NCI-H1436 (cell line): ENCODE measurements at regions not wholly inside any gene's neighbourhood (a gene's known extent, or its start where the extent isn't known, plus 50 kb on each side); places are given as distances from the start of the nearest gene placed in this dataset.
"Not testable (repeated sequence)": the region's sequence is repeated elsewhere in the genome, so short reads cannot be mapped to it uniquely, and the experiment has no call there.

Experiments used
- DNase-seq: peaks from one replicate; lab custom pipeline; 2025; lab: John Stamatoyannopoulos, UW

- DNase-seq: no peak
Measured at GRCh38 chr2:64879745-64880144, 109.5 kb upstream of the SLC1A4 start.

GRCh38 chr2:64880193-64880951 lies 108.8 kb upstream of the SLC1A4 start:
- no peak for DNase-seq

GRCh38 chr2:64881037-64881492 lies 108.1 kb upstream of the SLC1A4 start:
- DNase-seq: no peak

- DNase-seq: no peak
Measured at GRCh38 chr2:64887565-64887964, 101.6 kb upstream of the SLC1A4 start.

GRCh38 chr2:64888591-64889309 lies 100.4 kb upstream of the SLC1A4 start:
- DNase-seq: no peak

GRCh38 chr2:64889803-64890202 lies 99.4 kb upstream of the SLC1A4 start:
- no peak for DNase-seq

GRCh38 chr2:64896572-64896971 lies 92.6 kb upstream of the SLC1A4 start:
- DNase-seq: not testable (repeated sequence)

GRCh38 chr2:64899081-64899865 lies 89.9 kb upstream of the SLC1A4 start:
- DNase-seq: no peak

- DNase-seq: not testable (repeated sequence)
Measured at GRCh38 chr2:64899876-64900275, 89.3 kb upstream of the SLC1A4 start.

- DNase-seq: no peak
Measured at GRCh38 chr2:64904413-64905329, 84.5 kb upstream of the SLC1A4 start.

- no peak for DNase-seq
Measured at GRCh38 chr2:64905338-64906024, 83.7 kb upstream of the SLC1A4 start.

- DNase-seq: no peak
Measured at GRCh38 chr2:64906853-64907536, 82.2 kb upstream of the SLC1A4 start.

GRCh38 chr2:64908406-64908805 lies 80.8 kb upstream of the SLC1A4 start:
- DNase-seq: no peak

GRCh38 chr2:64910523-64910922 lies 78.7 kb upstream of the SLC1A4 start:
- DNase-seq: no peak

- DNase-seq: no peak
Measured at GRCh38 chr2:64910972-64911433, 78.2 kb upstream of the SLC1A4 start.

GRCh38 chr2:64913357-64913869 lies 75.8 kb upstream of the SLC1A4 start:
- no peak for DNase-seq

GRCh38 chr2:64914247-64914646 lies 75.0 kb upstream of the SLC1A4 start:
- DNase-seq: no peak

- DNase-seq: no peak
Measured at GRCh38 chr2:64914735-64915509, 74.3 kb upstream of the SLC1A4 start.

GRCh38 chr2:64915510-64915900 lies 73.7 kb upstream of the SLC1A4 start:
- no peak for DNase-seq
